ENCODE measurements at regions not wholly inside any gene's neighbourhood (a gene's known extent, or its start where the extent isn't known, plus 50 kb on each side); places are given as distances from the start of the nearest gene placed in this dataset.

DNA sequence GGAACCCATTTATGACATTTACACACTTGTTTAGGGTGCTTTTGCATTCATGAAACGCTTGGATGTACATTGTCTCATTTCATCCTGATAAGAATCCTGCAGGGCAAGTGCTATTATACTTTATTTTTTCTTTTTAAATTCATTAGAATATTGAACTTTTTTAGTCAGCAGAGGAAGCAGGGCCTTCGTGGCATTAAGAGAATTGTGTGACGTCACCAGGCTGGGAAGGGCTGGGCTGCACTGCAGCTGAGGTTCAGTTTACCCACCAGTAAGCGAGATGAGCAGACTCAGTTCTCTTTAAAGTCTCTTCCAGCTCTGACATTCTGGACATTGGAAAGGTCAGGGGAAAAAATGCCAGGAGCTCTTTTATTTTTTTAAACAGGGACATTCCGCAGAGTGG, 159.0 kb downstream of the MRM1 start:
- no peaks in the 10 kb centered on the region for H3K27me3 Mint-ChIP-seq
- no peak overlapping the region for H3K27ac Mint-ChIP-seq
- ChIA-PET POLR2A (no interaction called here), CTCF (no interaction called here)
- DNase-seq, result no peak
- no peaks in the 10 kb centered on the region for H3K36me3 Mint-ChIP-seq (ENCODE audit: low read depth)
- no peak overlapping the region for H3K4me3 Mint-ChIP-seq
- peaks cover 17% of the 10 kb centered on the region for H3K4me1 Mint-ChIP-seq
- peaks cover 5% of the 10 kb centered on the region for H3K9me3 Mint-ChIP-seq

DNA sequence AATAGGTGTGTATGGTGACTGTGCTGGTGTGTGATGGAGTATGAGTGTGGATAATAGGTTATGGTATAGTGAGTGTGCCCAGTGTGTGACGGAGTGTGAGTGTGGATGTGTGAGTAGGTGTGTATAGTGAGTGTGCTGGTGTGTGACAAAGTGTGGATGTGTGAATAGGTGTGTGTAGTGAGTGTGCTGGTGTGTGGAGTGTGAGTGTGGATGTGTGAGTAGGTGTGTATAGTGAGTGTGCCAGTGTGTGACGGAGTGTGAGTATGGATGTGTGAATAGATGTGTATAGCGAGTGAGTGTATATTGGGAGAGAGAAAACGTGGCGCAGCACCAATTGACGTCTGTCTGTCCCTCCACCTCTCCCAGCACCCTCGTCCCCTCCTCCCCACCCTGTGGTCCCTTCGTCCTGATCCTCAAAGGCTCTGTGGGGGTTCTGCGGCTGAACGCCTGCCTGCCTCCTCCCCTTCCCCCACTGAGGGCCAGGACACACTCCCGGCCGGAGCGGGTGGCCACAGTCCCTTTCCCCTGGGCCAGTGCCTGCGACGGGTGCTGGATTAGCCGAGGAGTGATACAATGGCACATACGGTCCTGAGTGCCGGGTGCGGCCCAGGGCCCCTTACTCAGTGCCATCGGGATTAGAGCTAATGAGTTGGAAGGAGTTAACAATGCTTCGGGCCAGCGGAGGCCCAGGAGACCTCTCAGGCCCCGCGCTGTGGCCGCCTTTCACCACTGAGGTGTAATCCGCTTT, 160.0 kb downstream of the MRM1 start:
- Mint-ChIP-seq H3K9me3 (peaks cover 5% of the 10 kb centered on the region), H3K36me3 (ENCODE audit: low read depth) (no peaks in the 10 kb centered on the region), H3K4me3 (no peak overlapping the region), H3K27ac (no peak overlapping the region), H3K4me1 (peaks cover 17% of the 10 kb centered on the region), H3K27me3 (no peaks in the 10 kb centered on the region)
- POLR2A ChIA-PET, result no interaction called here
- DNase-seq, result no peak
- CTCF ChIA-PET, result no interaction called here

DNA sequence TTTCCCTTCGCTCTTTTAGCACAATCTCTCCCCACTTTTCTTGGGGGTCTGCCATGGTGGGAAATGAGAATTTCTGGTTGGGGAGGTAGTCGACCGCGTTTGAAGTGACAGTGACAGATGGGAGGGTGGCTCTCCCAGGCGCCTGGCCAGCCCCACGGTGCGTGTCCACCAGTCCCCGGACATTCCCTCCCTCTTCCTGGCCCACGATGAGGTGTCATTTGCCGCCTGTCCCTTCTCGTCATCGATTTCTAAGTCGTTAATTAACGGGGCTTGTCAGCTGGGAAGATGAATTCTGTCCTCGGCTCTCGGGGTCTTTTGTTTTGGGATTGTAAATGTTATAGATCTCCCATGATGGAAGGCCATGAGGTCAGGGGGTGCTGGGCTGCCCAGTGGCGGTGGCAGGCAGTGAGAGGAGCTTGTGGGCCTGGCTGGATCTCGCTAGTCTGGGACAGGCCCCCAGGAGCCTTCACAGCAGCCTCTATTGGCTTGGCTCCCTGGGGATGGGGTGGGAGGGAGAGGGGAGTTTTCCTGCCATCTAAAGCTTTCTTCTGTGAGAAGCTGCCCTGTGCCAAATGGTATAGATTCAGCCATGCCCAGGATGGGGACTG, 164.2 kb downstream of the MRM1 start:
- H3K9me3 Mint-ChIP-seq, result peaks cover 5% of the 10 kb centered on the region
- no peak overlapping the region for H3K4me3 Mint-ChIP-seq
- H3K27ac Mint-ChIP-seq, result no peak overlapping the region
- POLR2A ChIA-PET, result no interaction called here
- peaks cover 17% of the 10 kb centered on the region for H3K4me1 Mint-ChIP-seq
- H3K27me3 Mint-ChIP-seq, result no peaks in the 10 kb centered on the region
- H3K36me3 Mint-ChIP-seq (ENCODE audit: low read depth), result no peaks in the 10 kb centered on the region
- no peak for DNase-seq
- CTCF ChIA-PET, result interaction anchor here (1.2 kb wide), 1 partner anchor 10 kb away, joined by 3 read pairs; no protein-coding TSS in a partner anchor

DNA sequence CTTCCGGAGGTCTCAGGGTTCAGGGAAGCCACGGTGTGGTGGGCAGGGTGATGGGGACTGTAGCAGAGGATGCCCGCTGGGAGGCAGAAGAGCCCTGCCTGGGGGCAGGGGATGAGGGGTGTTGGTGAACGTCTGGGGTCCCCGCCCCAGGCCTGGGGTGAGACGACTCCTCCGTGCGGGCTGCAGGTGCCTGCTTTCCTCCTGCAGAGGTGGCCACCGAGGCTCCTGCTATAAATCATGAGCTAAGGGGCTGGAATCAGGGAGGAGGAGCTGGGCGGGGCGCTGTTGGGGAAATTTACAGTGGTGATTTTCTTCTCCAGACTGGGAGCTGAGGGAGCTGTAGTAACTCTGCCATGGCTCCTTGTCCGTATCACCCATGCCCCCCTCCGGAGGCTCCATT, 167.0 kb downstream of the MRM1 start:
- H3K36me3 Mint-ChIP-seq (ENCODE audit: low read depth), result no peaks in the 10 kb centered on the region
- CTCF ChIA-PET, result no interaction called here
- H3K9me3 Mint-ChIP-seq, result no peaks in the 10 kb centered on the region
- H3K4me1 Mint-ChIP-seq, result peaks cover 5% of the 10 kb centered on the region
- no peak for DNase-seq
- no peak overlapping the region for H3K4me3 Mint-ChIP-seq
- no peak overlapping the region for H3K27ac Mint-ChIP-seq
- H3K27me3 Mint-ChIP-seq, result peaks cover 17% of the 10 kb centered on the region
- POLR2A ChIA-PET, result no interaction called here

DNA sequence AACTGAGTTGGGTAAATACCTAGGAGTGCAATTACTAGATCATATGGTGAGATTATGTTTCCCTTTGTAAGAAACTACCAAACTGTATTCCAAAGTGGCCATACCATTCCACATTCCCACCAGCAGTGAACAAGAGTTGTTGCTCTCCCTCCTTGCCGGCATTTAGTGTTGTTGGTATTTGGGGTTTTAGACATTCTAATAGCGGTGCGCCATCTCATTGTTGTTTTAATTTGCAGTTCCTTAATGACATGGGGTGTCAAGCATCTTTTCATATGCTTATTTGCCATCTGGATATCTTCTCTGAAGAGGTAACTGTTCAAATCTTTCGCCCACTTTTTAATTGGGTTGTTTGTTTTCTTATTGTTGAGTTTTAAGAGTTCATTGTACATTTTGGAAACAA, 164.2 kb upstream of the LHX1 start:
- CTCF ChIA-PET, result no interaction called here
- Mint-ChIP-seq H3K36me3 (ENCODE audit: low read depth) (no peaks in the 10 kb centered on the region), H3K9me3 (no peaks in the 10 kb centered on the region), H3K4me1 (no peaks in the 10 kb centered on the region), H3K27me3 (peaks cover 28% of the 10 kb centered on the region), H3K27ac (no peak overlapping the region), H3K4me3 (no peak overlapping the region)
- no peak for DNase-seq
- POLR2A ChIA-PET, result no interaction called here

DNA sequence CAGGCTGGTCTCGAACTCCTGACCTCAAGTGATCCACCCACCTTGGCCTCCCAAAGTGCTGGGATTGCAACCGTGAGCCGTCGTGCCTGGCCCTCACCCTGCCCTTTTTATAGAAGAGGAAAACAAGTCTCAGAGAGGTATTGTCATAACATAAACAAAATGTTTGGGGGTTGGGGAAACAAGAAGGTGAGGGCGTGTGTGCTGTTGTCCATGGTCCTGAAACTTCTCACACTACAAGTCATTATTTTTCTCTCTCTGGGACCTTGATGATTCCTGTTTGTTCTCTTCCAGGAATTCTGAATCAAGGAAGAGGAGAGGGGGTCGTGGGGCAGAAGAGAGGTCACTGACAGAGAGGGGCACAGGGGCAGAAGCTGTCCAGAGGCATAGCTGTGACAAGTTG, 160.2 kb upstream of the LHX1 start:
- ChIA-PET CTCF (no interaction called here), POLR2A (no interaction called here)
- Mint-ChIP-seq H3K27me3 (peaks cover 23% of the 10 kb centered on the region), H3K9me3 (no peaks in the 10 kb centered on the region), H3K36me3 (ENCODE audit: low read depth) (no peaks in the 10 kb centered on the region), H3K27ac (no peak overlapping the region), H3K4me3 (no peak overlapping the region), H3K4me1 (no peaks in the 10 kb centered on the region)
- no peak for DNase-seq

DNA sequence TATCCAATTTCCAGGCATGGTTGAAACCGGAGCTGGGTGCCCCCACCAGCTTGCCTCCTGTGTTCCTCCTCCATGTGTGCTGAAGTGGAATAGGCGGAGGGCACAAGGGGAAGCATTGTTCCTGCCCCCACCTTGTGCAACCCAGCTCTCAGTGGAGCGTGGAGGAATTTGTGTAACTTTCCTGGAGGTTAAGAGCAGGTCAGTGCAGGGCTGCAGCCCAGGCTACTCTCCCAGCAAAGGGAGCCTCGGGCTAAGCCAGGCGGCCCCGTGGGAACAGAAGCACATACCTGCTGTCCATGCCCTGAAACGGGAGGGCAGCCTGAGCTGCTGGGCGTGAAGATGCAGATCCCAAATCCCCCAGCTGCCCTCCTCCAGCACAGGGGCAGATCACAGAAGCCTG, 158.8 kb upstream of the LHX1 start:
- DNase-seq, result no peak
- Mint-ChIP-seq H3K4me3 (no peak overlapping the region), H3K27ac (no peak overlapping the region), H3K36me3 (ENCODE audit: low read depth) (no peaks in the 10 kb centered on the region), H3K27me3 (peaks cover 10% of the 10 kb centered on the region), H3K4me1 (no peaks in the 10 kb centered on the region), H3K9me3 (no peaks in the 10 kb centered on the region)
- POLR2A ChIA-PET, result no interaction called here
- CTCF ChIA-PET, result interaction anchor here (1.2 kb wide), 1 partner anchor 15 kb away, joined by 3 read pairs; no protein-coding TSS in a partner anchor

DNA sequence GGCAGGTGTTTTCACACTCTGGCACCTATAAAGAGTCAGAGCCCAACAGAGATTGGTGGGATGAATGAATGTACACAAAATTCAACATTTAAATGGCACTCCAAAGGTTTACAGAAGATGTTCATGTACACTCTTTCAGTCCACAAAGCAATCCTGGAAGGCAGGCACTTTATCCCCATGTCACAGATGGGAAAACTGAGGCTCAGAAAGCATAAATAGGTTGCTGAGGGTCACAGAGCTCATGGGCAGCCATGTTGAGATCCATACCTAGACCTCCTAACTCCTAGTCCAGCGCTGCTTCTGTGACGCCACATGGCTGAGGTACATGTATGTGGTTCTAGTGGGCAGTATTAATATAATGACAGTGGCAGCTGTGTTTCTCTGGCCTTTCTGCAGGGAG, 157.7 kb upstream of the LHX1 start:
- Mint-ChIP-seq H3K27me3 (peaks cover 4% of the 10 kb centered on the region), H3K36me3 (ENCODE audit: low read depth) (no peaks in the 10 kb centered on the region), H3K9me3 (no peaks in the 10 kb centered on the region), H3K4me1 (no peaks in the 10 kb centered on the region), H3K4me3 (no peak overlapping the region), H3K27ac (no peak overlapping the region)
- POLR2A ChIA-PET, result no interaction called here
- DNase-seq, result no peak
- CTCF ChIA-PET, result interaction anchor here (0.6 to 1.3 kb wide), 2 partner anchors 10 to 550 kb away, joined by 3 read pairs; no protein-coding TSS in a partner anchor

DNA sequence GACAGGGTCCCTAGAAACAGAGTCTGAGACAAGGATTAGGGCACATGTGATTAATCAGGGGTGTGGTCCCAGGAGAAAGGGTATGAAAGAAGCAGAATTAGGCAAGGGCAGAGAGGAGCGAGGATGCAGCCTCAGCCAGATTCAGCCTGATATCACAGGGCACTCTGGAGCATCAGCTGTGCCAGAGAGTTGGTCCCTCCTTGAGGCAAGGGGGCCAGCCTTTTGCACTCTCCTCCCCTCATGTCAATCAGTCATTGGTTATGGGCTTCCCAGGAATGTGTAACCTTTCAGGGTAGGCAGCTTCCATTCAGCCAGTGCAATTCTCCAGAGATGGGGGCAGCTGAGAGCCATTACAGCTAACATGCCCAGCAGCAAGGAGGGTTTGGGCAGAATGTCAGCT, 152.6 kb upstream of the LHX1 start:
- Mint-ChIP-seq H3K4me3 (no peak overlapping the region), H3K27me3 (no peaks in the 10 kb centered on the region), H3K36me3 (ENCODE audit: low read depth) (no peaks in the 10 kb centered on the region), H3K27ac (no peak overlapping the region), H3K9me3 (no peaks in the 10 kb centered on the region), H3K4me1 (no peaks in the 10 kb centered on the region)
- DNase-seq, result no peak
- ChIA-PET CTCF (no interaction called here), POLR2A (no interaction called here)

DNA sequence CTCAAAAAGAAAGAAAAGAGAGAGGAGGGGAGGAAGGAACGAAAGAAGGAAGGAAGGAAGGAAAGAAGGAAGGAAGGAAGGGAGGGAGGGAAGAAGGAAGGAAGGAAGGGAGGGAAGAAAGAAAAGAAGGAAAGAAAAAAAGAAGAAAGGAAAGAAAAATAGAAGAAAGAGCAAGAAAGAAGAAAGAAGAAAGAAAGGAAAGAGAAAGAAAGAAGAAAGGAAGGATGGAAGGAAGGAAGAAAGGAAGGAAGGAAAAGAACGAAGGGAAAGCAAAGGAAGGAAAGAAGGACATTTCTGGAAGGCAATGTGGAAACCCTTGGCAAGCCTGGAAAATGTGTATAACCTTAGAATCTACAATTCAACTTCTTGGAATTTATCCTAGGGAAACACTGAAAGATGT, 150.4 kb upstream of the LHX1 start:
- Mint-ChIP-seq H3K27me3 (peaks cover 8% of the 10 kb centered on the region), H3K36me3 (ENCODE audit: low read depth) (no peaks in the 10 kb centered on the region), H3K4me1 (no peaks in the 10 kb centered on the region), H3K9me3 (no peaks in the 10 kb centered on the region), H3K4me3 (no peak overlapping the region), H3K27ac (no peak overlapping the region)
- ChIA-PET CTCF (no interaction called here), POLR2A (no interaction called here)
- DNase-seq, result no peak

DNA sequence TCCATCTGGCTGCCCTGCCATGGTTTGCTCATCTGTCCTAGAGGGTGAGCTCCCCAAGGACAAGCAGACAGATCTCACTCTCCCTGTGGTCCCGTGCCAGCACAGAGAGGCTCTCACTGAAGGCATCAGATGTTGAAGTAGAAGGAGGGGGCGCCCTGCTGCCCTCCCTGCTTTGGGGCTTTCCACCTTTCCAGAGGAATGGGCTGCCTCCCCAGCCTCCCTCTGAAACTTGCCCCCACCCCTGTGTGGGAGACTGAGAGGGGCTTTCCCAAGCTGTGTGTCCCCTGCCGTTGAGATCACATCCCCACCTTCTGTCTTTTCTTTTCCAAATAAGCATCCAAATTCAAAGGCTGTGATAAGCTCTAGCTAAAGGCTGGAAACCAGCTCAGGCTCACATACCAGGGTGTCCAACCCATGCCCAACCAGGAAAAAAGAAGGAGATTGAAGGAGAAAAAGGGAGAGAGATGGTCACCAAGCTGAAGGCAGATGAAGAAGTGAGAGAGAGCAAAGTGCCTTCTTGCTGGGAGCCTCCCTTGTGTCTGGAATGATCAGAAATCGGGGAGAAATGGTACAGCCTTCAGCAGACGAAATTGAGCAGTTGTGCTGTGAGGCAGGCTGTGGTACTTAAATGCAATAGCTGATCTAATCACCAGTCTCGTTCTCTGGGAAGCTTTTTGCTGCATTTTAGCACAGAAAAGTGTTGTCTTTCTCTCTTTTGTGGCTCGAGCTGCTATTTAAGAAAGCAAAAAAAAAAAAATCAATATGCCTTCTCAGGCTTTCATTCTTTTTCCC, 145.9 kb upstream of the LHX1 start:
- DNase-seq, result no peak
- Mint-ChIP-seq H3K27ac (no peak overlapping the region), H3K36me3 (ENCODE audit: low read depth) (no peaks in the 10 kb centered on the region), H3K4me3 (no peak overlapping the region), H3K4me1 (no peaks in the 10 kb centered on the region), H3K9me3 (no peaks in the 10 kb centered on the region), H3K27me3 (peaks cover 23% of the 10 kb centered on the region)
- CTCF ChIA-PET, result interaction anchor here (1.0 kb wide), 1 partner anchor 26 kb away, joined by 4 read pairs; no protein-coding TSS in a partner anchor
- POLR2A ChIA-PET, result no interaction called here

DNA sequence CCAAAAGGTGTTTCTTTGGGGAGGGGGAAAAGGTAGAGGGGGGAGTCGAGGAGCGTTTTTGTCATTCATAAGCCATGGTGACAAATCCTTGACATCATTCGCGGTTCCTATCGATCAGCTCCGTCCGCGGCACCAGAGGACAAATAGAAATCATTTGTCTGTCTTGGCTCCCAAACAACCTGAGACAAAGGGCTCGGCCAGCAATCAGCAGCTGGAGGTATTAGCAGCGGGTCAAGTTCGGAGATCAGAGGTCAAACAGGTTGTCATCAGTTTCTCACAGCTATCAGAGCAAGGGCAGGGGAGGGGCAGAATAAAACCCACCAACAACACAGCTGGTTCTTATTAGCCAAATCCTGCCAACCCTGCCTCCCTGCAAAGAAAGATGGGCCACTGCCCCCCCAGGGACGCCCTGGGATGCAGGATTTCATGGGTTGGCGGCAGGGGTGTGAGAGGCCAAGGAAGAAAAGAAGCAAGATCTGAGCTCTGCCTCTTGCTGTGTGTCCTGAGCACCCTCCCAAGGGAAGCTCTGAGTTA, 145.3 kb upstream of the LHX1 start:
- H3K36me3 Mint-ChIP-seq (ENCODE audit: low read depth), result no peaks in the 10 kb centered on the region
- peaks cover 23% of the 10 kb centered on the region for H3K27me3 Mint-ChIP-seq
- ChIA-PET CTCF (interaction anchor here (1.0 kb wide), 1 partner anchor 25 kb away, joined by 4 read pairs; no protein-coding TSS in a partner anchor), POLR2A (no interaction called here)
- no peaks in the 10 kb centered on the region for H3K9me3 Mint-ChIP-seq
- DNase-seq, result no peak
- H3K27ac Mint-ChIP-seq, result no peak overlapping the region
- no peak overlapping the region for H3K4me3 Mint-ChIP-seq
- H3K4me1 Mint-ChIP-seq, result no peaks in the 10 kb centered on the region

DNA sequence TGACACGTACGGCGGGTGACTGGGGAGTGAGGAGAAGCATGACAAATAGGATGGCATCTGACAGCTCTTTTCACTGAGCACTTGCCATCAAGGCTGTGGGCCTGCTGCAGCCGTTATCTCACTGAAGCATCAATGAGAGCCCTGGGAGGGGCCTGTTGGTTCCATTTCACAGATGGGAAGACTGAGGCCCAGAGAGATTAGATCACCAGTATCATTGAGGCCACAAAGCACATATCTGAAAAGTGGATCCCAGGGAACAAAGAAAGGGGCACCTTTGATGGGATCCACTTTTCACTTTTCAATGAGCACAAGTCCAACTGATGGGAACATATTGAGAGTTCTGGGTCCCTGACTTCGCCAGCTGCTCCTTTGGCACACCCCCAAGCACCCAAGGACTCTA, 144.4 kb upstream of the LHX1 start:
- no peak for DNase-seq
- Mint-ChIP-seq H3K27ac (no peak overlapping the region), H3K27me3 (peaks cover 24% of the 10 kb centered on the region), H3K9me3 (no peaks in the 10 kb centered on the region), H3K4me3 (no peak overlapping the region), H3K4me1 (no peaks in the 10 kb centered on the region), H3K36me3 (ENCODE audit: low read depth) (no peaks in the 10 kb centered on the region)
- ChIA-PET POLR2A (no interaction called here), CTCF (interaction anchor here (1.0 kb wide), 1 partner anchor 24 kb away, joined by 4 read pairs; no protein-coding TSS in a partner anchor)
